Mesenteric fat pad (tissue), 1 donor: ENCODE measurements at regions not wholly inside any gene's neighbourhood (a gene's known extent, or its start where the extent isn't known, plus 50 kb on each side); places are given as distances from the start of the nearest gene placed in this dataset. TPM values are rescaled to one million over a fixed set of nuclear protein-coding genes. Genes with fewer than 3 reads are reported as not detected.
"Not testable (repeated sequence)": the region's sequence is repeated elsewhere in the genome, so short reads cannot be mapped to it uniquely, and the experiment has no call there.

ENCODE experiments used
- DNase-seq: peaks from one replicate; pipeline ENCODE4 v3.0.0-alpha.2; 2020; ENCODE audit warnings: low spot score
- microRNA-seq: library from miRNA; unstranded; fragments of <30 nt; microRNA quantifications from one replicate; pipeline ENCODE4 v1.2.0, GENCODE V29; 2020; ENCODE audit warnings: borderline number of aligned reads
- donor health status: DM: yes; HTN: yes; CAD: no.

- DNase-seq = peak; percentile 69
Observed at GRCh38 chr15:21024235-21024987, 158.3 kb upstream of the POTEB2 start.

GRCh38 chr15:21018176-21018575 lies 152.1 kb upstream of the POTEB2 start:
- DNase-seq = not testable (repeated sequence)

DNA sequence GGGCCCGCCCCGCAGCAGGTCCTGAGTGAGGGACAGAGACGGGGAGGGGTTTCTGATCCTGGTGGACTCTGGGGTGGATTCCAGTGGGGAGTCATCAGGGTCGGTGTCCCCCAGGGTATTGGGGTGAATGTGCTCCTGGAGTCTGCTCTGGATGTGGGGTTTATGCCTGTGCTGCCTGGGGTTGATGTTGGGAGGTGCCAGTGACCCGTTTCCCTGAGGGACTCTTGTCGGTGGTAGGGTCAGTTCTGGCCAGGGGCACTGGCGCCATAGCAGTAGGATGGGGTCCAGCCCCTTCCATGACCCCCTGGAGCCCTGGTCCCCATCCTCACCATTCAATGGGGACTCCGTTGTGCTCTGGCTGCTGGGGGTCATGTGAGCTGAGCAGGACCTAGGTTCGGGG lies 151.2 kb upstream of the POTEB2 start:
- DNase-seq = peak; percentile 22

DNA sequence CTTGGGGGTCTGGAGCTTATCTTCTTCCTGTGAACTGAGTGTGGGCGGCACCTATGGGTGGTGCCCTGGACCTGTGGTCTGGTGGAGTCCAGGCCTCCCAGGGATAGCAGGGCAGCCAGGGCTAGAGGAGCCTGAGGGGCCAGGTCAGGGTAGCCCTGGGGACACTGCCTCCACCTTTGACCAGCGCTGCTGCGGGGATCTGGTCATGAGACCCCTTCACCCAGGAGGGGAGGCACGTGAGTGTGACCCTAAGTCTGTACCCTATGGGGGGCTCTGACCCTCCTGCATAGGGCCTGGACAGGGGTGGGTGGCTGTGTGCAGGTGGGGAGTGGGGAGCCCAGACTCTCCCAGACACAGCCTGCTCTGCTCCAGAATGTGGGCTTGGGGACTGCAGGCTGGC lies 150.5 kb upstream of the POTEB2 start:
- not testable (repeated sequence) for DNase-seq

GRCh38 chr15:21015171-21015570 lies 149.1 kb upstream of the POTEB2 start:
- not testable (repeated sequence) for DNase-seq

DNA sequence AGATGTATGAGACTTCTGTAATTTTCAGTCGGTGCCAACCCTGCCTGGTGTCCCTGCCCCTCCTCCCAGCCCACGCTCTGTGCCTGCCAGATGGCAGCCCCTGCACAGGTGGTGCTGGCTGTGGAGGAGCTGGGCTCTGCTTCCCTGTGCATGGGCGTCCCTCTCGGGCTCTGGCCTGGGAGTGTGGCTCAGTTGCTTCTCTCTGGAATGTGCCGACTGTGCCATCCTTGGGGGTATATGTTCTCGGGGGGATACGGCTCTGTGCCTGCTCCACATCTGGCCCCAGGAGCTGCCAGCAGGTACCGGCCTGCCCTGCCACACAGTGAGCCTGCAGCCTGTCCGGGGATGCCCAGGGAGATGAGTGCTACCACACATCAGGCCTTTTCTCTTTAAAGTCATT lies 147.2 kb upstream of the POTEB2 start:
- DNase-seq = peak; percentile 47

GRCh38 chr15:21009651-21010050 lies 143.5 kb upstream of the POTEB2 start:
- DNase-seq = not testable (repeated sequence)

- DNase-seq = not testable (repeated sequence)
Observed at GRCh38 chr15:21003459-21003858, 137.3 kb upstream of the POTEB2 start.

DNA sequence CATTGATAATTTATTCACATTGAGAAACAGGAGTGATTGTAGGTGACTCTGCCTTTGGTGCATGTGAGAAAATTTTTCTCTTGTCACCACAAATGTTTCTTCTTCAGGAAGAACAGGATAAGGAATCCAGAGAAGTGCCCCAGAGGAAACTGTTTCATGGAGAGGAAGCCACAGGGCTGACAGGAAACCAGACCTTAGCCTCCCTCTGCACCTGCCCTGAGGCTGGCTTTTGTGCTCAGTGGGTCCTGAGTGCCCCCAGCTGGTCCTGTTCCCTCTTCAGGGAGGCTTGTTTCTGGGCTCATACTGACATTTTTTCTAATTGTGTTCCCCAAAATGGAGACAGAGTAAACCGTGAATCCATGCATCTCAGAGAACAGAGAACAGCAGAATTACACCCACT lies 135.8 kb upstream of the POTEB2 start:
- not testable (repeated sequence) for DNase-seq

- not testable (repeated sequence) for DNase-seq
Observed at GRCh38 chr15:20991691-20992090, 125.6 kb upstream of the POTEB2 start.

- DNase-seq = not testable (repeated sequence)
Observed at GRCh38 chr15:20991253-20991652, 125.1 kb upstream of the POTEB2 start.

DNA sequence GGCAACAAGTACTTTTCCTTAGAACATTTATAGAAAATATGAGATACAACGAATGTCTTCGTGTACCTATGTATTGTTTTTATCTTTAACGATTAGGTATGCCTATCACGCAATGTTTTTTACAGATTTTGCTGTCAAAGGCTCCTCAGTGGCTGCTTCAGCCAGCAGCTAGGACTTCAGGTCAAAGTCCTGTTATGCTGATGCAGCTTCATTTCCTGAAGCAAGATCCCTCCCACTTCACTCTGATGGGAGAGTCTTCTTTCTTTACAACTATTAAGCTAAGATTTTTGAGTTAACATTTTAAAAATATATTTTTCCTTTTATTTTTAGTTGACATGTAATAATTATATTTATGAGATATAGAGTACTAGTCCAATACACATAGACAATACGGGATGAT lies 120.7 kb upstream of the POTEB2 start:
- DNase-seq = not testable (repeated sequence)

DNA sequence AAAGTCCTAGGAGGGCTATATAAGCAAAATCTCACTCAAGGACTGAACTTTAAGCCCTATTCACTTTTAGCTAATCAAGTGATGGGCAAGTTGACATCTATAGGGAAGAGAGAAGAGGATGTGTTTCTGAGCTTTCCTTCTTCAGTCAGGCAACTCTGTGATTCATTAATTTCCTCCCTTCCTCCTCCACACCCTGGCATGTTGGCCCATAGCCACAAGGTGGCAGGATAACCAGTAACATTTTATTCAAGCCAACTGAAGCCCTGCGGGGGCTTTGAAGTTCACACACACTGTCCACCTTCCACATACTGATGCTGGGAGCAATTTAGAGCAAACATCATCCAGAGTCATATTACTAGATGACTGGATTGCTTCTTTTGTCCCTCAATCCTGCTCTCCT lies 111.9 kb upstream of the POTEB2 start:
- not testable (repeated sequence) for DNase-seq

DNA sequence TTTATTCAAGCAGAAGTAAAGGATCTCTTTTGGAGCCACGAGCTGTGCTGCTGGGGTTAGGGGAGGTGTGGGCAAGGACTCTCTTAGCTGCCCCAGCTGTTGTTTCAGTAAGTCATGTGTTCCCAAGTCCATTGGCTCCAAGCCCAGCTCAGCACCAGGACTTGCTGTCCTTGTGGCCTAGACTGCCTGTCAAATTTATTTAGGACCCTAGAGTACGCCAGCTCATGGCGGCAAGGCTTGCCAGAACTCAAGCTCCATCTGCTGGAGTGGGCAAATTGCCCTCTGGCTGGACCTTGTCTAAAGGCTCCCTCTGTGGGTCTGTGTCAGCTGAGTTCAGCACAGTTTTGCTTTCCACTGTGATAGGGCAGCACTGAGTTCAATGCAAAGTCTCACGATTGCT lies 106.6 kb upstream of the POTEB2 start:
- not testable (repeated sequence) for DNase-seq

- DNase-seq = not testable (repeated sequence)
Observed at GRCh38 chr15:20959299-20959698, 93.2 kb upstream of the POTEB2 start.

- not testable (repeated sequence) for DNase-seq
Observed at GRCh38 chr15:20929322-20929721, 63.2 kb upstream of the POTEB2 start.

Small RNA genes in the stretch of these regions (microRNA-seq; reads per million reads assigned to microRNA genes)
- gene MIR5701-1 = not detected
